GM21528 (cell line): ENCODE measurements at regions not wholly inside any gene's neighbourhood (a gene's known extent, or its start where the extent isn't known, plus 50 kb on each side); places are given as distances from the start of the nearest gene placed in this dataset.
"Not testable (repeated sequence)": the region's sequence is repeated elsewhere in the genome, so short reads cannot be mapped to it uniquely, and the experiment has no call there.

Experiments
- ATAC-seq: cut with Tn5 transposase; IDR thresholded peaks from one replicate; pipeline ENCODE4 v1.9.1; 2021; ENCODE audit warnings: mild to moderate bottlenecking, moderate library complexity; ENCODE audit not compliant: unreplicated experiment, low FRiP score

DNA sequence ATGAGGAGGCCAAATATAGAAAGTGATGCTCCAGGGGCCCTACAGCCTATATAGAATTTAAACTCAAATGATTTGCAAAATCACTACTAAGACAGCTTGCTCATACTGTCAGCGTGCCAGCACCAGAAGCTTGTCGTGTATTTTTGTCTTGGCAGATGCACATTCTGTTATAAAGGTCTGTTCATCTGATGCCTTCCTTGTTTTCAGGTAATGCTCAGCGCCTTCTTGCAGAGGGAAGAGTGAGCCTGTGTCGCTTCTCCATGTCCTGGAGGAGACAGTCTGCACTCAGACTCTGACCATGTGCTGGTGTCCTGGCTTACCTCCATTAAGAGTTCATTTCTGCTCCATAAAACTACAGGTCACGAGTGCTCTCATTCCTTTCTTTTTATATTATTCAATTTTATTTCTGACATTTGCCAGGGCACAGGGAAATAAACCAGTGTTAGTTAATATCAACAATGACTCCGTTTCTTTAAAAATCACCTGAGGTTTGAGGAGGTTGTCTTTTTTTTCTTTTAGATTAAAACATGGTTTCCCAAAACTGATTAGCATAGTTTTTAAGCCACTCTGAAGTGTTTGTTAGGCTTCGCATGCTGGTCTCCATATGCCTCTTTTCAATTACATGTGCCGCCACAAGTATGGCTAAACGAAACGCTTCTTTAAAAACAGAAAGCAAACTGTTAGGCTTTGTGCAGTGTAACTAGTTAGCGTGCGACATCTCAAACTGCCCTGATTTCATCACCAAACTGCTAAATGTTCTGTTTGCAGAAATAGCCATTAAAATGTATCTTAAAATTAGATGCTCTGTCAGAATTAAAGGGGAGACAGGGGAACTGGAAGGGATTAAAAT lies 215.2 kb upstream of the GK2 start:
- no peak for ATAC-seq

DNA sequence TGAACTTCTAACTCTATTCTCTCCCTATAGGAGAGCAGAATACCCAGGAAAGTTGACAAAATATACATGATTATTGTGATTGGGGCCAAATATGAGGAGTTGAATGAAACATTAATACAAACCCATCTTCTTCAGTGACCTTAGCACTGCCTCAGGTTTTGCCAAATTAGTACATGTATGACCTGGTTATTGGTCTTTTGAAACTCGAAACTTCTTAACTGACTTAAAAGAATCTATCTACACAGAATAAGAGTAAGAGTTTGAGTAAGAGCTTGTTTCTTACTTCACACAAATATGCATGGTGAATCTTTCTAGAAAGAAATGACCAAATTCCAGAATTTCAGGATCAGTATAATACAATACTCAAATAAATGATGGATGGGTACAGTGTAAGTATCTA lies 213.0 kb upstream of the GK2 start:
- no peak for ATAC-seq

DNA sequence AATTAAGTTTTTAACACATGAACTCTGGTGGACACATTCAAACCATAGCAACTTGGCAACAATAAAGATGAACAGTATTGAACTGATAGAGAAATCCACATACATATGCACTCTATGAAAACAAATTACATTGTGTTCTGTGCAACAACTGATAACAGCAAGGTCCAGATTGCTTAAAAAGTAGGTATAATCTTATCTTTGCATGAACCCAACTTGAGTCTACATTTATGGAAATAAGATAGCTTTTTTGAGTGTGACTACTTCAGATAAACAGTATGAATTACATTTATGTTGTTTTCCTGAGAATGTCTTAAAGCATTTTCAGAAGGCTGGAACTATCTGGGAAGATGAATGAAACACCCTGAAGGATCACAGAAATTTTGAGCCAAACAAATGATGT lies 212.6 kb upstream of the GK2 start:
- no peak for ATAC-seq

DNA sequence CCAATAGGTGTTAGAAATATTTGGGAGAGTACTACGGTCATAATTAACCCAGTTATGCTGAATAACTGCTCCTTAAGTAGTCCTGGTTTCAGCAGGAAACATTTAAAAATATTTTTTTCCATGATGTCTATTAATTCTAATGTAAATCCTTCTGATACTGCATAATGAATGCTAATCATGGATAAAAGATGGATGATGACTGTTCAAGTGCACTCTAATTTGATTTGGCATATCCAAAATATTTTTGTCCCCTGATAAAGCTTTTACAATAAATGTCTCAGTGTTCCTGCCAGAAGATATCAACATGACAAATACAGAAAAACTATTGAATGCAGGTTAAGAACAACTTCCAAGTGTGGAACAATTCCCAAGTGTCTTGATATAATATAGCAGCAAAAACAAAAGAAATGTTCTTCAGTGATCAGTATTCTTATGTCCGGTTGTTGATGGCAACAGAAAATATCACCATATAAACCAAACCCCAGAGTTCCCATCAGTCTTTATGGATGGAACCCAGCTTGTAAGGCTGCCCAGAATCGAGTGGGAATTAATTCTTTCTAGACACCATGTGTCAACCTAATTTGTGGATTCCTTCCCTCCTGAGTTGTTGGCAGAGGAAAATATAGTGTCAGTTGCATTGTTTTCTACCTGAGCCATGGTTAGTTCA lies 205.4 kb upstream of the GK2 start:
- no peak for ATAC-seq

DNA sequence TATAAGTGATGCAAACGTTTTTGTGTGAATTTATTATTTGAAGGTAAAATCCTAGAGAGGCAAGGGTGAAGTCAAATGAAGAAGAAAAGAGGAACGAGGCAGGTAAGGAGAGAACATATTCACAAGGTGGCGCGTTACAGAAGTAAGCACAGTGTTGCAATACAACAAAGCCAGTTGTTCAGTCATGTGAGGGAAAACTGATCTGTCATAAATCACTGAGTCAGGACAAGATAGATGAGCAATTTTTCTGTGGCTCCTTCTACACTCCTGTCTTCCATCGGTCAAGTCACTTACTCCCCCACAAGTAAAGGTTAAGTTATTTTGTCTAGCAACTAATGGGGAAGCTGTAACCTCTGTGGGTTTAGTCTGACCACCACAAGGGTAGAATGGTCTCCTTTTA lies 203.0 kb upstream of the GK2 start:
- ATAC-seq, result no peak

DNA sequence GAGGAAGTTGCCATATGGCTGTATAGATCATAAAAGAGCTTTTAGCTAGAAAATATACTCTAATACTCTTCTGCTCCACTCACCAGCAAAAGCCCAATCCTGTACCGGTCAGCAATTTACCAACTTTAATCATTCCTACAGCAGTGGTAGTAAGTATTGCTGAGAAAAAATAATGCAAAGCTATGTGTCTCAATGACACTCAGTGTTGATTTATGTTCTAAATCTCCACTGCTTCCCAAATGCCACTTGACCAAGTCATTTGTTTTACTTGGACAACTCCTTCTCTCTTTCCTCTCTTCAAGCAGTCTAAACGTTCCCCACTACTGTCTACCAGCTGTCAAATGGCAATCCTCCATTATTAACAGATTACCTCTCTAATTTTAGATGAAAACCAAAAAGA lies 201.8 kb upstream of the GK2 start:
- ATAC-seq, result no peak

DNA sequence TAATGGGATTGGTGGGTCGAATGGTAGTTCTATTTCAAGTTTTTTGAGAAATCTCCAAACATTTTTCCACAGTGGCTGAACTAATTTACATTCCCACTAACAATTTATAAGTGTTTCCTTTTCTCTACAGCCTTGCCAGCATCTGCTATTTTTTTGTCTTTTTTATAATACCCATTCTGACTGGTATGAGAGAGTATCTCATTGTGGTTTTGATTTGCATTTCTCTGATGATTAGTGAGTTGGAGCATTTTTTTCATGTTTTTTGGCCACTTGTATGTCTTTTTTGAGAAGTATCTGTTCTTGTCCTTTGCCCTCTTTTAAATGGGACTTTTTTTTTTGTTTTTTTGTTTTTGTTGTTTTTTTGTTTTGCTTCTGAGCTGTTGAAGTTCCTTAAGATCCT lies 200.0 kb upstream of the GK2 start:
- no peak for ATAC-seq

DNA sequence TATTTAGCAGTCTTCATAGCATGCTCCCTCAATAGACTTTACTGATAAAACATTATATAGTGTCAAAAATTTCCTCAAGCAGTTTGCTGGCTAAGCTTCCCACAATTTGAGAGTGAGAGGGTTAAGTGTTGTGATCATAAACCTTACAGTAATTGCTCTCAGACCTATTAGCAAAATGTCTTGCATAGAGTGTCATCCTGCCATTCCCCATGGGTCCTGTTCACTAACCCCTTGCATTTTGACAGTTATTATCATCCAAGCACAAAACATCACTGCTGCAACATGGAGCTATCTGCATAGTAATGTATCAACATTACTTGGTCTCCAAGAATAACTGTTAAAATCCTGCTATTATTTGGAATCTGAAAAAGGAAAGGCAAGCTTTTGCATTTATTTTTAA lies 196.1 kb upstream of the GK2 start:
- no peak for ATAC-seq

DNA sequence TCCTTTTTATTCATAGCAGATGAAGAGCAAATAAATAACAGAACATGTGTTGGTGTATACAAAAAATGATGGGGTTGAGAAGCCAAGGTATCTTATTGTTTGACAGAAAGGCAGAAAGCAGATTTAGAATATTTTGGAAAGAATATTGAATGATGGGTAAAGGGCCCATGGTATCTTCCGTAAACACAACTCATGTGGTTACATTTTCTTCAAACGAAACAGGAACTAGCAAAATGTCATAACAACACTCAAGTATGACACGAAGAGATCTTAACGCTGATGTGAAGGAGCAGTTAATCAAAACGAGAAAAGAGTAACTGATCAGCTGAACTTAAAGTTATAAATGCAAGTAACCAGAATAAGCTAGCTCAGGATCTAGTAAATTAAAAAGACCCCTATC lies 195.7 kb upstream of the GK2 start:
- ATAC-seq, result peak; percentile 54

DNA sequence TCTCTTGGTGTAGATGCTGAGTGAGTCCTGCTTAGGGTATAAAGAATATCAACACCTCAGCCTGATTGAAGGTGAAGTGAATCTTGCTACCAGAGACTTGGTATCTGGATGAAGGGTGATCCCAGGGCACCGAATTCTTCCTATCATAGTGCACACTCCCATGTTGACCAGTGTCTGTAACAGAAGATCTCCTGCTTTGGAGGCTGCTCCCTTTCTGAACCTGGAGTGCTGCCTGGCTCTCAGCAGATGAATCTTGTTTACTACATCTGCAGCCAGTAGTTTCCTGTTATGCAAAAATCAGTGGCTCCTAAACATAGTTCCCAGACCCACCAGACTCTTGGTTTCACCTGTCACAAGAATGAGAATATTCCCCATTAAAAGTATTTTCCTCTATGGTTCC lies 191.7 kb upstream of the GK2 start:
- no peak for ATAC-seq

DNA sequence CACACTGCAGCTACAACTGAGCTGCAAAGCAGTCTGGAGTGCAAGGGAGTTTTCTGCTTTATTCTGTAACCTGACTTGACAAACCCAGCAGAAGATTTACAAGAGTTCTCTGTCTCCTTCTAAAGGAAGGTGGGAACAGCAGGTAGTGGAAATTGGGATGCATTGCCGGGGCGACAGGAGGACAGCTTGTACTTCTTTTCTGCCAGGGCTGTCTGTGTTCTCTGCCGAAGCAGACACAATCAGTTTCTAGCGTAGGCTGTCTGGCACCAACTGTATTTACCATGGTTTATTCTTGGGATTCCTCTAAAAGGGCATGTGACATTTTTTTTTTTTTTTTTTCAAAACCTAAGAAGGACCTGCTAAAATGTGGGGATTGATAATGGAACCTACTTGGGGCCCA lies 190.8 kb upstream of the GK2 start:
- ATAC-seq, result no peak

DNA sequence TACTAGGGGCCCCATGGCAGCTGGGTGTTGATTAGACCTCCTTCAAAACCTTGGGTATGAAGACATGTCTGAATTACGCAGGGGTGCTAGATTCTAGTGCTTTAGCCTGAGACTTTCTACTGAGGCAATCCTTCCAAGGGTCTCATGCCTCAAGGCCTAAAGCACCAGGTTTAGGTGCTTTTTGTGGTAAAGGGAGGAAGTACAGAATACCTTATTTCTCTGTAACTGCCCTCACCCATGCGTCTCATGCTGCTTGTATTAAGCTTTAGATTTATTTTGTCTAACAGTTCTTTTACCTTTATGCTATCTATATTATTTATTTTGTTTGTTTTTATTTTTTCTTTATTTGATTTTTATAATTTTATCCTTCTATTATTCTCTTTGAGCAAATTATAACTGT lies 190.2 kb upstream of the GK2 start:
- no peak for ATAC-seq

DNA sequence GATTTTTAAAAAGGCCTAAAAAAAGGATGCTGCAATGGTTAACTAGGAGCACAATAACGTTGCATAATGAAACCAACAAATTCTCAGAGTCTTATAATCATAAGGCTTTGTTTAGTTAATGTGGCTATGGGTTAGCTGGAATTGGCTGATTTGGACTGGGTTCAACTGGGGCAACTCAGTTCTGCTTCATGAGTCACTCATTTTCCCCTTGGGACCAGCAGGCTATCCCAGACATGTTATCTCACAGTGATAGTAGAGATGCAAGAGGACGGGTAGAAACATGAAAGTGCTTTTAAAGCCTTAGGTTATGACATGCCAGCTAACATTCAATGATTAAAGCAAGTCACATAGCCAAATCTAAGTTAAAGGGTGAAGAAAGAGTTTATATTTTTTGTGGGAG lies 189.2 kb upstream of the GK2 start:
- ATAC-seq, result no peak

DNA sequence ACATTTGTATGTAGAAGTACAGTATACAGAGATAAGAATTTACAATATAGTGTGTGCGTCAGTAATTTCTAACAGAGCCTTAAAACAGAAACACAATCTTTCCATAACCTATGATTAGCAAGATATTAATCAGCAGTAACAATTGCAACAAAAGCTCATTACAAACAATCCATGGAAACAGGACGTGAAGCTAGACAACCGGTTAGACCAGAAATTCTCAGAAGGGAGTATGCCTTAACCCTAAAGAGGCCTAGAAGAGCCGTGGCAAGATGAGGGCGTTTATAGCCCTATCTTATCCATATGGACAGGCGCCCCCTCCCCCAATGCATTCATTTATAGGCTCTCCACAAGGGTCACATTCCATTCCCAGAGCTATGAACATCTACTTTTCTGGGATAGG lies 184.2 kb upstream of the GK2 start:
- not testable (repeated sequence) for ATAC-seq

DNA sequence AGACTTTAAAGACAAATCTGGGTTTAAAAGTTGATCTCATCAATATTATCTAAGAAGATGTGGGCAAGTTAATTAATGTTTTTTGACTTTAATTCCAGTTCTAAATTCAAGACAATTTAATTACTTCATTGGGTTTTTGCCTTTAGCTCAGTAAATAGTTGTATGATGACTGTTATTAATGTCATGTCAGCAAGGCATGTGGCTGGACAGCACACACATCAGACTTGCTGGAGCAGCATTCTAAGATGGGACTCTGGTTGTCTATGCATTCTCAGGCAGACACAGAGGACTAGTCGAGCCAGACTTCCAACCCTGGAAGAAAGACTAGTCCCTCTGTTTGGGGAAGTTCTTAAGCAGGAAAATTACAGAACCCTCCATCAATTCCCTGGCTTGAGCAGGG lies 180.7 kb upstream of the GK2 start:
- ATAC-seq, result no peak

DNA sequence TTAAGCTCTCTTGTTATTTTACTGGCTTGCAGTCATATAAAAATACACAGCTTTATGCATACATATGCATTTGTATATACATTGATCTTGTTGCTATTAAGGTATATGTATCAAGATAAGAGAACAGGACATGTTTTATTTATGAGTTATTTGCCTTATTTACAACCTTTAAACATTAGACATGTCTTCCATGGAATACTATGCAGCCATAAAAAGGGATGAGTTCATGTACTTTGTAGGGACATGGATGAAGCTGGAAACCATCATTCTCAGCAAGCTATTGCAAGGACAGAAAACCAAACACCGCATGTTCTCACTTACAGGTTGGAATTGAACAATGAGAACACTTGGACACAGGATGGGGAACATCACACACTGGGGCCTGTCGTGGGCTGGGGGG lies 179.2 kb upstream of the GK2 start:
- ATAC-seq, result not testable (repeated sequence)

DNA sequence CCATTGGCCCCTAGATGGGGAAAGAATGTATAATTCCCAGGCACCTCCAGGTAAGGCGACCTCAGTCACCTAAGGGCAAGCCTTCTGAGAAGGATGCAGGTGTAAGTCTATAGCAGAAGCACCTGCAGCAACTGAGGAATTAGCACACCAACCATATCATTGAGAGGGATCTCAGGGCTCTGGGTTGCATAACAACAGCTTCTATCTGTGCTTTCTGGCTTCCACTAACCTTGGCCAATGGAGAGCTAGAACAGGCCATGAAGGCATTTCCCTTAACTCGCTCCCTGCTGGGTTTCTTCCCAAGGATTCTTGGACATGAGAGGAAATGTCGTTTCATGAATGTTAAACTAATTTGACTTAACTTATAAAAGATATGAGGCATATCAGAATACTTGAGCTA lies 177.8 kb upstream of the GK2 start:
- ATAC-seq, result no peak

DNA sequence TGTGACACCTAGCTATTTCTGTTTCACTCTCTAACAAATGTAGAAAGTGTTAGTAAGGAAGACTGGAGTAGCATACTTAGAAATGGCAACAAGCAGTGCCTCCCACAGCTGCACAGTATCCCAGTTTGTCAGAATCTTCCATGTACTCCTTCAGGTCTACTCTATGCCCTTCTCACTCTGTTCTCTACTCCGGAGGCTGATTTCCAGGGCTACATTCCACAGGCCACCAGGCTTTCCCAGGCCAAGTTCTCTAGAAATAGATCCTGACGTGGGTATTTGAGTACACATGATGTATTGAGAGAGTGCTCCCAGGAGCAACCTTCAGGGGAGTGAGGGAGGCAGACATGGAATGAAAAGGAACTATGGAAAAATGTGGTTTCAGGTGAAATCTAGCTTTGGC lies 177.3 kb upstream of the GK2 start:
- ATAC-seq, result no peak

DNA sequence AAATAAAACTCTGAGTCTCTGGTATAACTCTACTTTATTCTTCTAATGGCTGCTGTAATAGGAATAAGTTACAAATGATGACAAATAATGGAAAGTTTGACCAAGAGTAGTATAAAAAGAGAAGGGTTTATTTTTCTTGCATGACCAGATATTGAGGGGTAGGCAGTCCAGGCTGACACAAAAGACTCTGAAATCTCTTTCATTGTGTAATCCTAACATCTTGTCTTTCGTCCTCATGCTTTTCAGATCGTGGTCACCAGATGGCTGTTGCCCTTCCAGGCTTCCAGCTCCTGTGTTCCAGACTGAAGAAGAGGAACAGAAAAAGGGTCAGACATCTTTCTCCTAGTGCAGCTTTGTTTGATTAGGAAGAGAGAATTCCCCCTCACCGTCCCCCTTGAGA lies 176.9 kb upstream of the GK2 start:
- no peak for ATAC-seq

DNA sequence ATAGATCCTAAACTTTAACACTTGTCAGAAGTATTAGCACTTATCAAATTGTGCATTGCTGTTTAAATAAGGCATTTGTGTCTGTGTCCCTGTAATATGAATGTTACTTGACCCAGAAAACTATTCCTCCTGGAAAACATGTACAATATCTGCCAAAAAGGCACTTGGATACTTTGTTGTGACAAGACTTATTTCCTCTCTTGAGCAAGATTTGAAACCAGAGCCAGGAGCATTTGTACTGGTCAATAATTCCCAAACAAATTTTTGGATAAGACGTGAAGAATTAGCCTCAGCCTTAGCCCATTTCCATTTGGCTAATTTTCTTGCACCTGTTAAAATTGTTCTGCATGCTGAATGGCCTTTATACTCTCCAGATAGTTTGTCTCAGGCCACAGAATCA lies 176.3 kb upstream of the GK2 start:
- no peak for ATAC-seq

DNA sequence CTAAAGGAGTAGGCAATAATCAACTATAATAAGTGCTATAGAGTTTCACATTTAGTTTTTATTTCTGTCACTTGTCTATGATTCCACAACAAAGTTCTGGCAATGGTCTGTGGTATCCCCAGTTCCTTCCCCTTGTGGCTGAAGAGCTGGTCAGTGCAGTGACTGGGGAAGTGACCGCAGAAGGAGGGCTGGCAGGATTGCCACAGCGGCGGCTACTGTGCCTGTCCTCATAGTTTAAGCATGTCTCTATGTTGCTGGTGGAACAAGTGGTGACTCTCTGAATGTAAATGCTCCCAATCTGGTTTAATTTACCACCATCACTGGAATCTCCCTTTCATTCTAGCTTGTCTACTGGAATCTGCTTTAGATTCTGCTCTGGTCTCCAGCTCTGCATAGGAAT lies 170.6 kb upstream of the GK2 start:
- ATAC-seq, result no peak

DNA sequence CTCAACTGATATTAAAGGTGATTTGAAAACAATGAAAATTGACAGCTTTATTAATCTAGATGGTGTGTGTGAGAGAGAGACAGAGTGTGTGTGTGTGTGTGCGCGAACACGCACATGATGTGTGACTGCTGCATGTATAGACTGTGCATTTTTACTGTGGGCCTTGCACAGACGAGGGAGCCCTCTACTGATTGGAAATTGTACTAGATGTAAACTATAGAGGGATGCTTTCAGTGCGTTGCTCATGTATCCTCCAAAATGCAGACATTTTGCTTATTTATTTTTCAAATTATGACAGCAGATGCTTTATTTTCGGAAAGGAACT lies 168.4 kb upstream of the GK2 start:
- ATAC-seq, result no peak
